PC-3 (cell line): ENCODE measurements at regions not wholly inside any gene's neighbourhood (a gene's known extent, or its start where the extent isn't known, plus 50 kb on each side); places are given as distances from the start of the nearest gene placed in this dataset.

ENCODE experiments used
- EZH2 ChIP-seq: fragments of 300-600 bp; sonication (generic); IDR thresholded peaks from one replicate; pipeline ENCODE4 v1.6.1; 2017; ENCODE audit warnings: antibody characterized with exemption, mild to moderate bottlenecking, low read length; ENCODE audit not compliant: unreplicated experiment
- TF ChIP-seq, protein P1 (sequence below): fragments of 300-600 bp; sonication (generic); conservative IDR thresholded peaks from 2 replicates; pipeline ENCODE4 v1.5.1; 2017; ENCODE audit warnings: antibody characterized with exemption, low read depth, mild to moderate bottlenecking, low read length

DNA sequence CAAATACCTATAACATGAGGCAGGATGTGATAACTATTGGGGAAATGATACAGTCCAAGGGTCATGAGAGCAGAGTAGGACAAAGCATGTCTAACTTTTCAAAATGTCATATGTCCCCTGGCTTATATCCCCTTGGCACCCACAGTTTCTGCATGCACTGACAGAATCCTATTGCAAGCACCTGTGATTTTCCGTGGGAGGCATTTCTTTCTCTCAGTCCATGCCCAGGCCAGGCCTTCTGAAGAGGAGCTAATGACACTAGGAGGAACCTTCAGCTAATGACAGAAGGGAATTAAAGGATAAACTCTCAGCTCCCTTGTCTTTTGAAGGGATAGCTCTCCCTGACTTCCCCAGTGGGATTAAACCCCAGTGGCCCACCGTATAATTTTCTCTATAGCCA is 249.2 kb downstream of the TTC6 start:
- TF ChIP-seq, protein P1, sequence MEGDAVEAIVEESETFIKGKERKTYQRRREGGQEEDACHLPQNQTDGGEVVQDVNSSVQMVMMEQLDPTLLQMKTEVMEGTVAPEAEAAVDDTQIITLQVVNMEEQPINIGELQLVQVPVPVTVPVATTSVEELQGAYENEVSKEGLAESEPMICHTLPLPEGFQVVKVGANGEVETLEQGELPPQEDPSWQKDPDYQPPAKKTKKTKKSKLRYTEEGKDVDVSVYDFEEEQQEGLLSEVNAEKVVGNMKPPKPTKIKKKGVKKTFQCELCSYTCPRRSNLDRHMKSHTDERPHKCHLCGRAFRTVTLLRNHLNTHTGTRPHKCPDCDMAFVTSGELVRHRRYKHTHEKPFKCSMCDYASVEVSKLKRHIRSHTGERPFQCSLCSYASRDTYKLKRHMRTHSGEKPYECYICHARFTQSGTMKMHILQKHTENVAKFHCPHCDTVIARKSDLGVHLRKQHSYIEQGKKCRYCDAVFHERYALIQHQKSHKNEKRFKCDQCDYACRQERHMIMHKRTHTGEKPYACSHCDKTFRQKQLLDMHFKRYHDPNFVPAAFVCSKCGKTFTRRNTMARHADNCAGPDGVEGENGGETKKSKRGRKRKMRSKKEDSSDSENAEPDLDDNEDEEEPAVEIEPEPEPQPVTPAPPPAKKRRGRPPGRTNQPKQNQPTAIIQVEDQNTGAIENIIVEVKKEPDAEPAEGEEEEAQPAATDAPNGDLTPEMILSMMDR, result no peak
- no peak for TF ChIP-seq EZH2
